SK-N-SH treated with all-trans-retinoic acid at 6 μM for 48 hours (cell line): ENCODE measurements at regions not wholly inside any gene's neighbourhood (a gene's known extent, or its start where the extent isn't known, plus 50 kb on each side); places are given as distances from the start of the nearest gene placed in this dataset.

ENCODE experiments used
- ATAC-seq: fragments of 200-7000 bp; cut with Tn5 transposase; 3 replicates; pipeline ENCODE4 v1.9.1; 2020; ENCODE audit warnings: mild to moderate bottlenecking, moderate library complexity
- ARNTL ChIP-seq: fragments of 450-650 bp; formaldehyde crosslinking; IDR thresholded peaks from 2 replicates; pipeline ENCODE4 v1.5.0; 2020; ENCODE audit warnings: low read depth, mild to moderate bottlenecking, moderate library complexity, borderline replicate concordance
- BACH2 ChIP-seq: fragments of 250-450 bp; sonication (Bioruptor Pico); IDR thresholded peaks from 2 replicates; pipeline ENCODE4 v1.9.0; 2021; ENCODE audit warnings: mild to moderate bottlenecking, borderline replicate concordance
- CSDC2 ChIP-seq: fragments of 250-450 bp; sonication (Bioruptor Pico); IDR thresholded peaks from 2 replicates; pipeline ENCODE4 v1.5.0; 2020; ENCODE audit warnings: mild to moderate bottlenecking, moderate library complexity
- ESRRG ChIP-seq: fragments of 250-450 bp; sonication (Bioruptor Pico); IDR thresholded peaks from 2 replicates; pipeline ENCODE4 v1.6.1; 2021; ENCODE audit warnings: mild to moderate bottlenecking
- GLIS3 ChIP-seq: fragments of 250-450 bp; sonication (Bioruptor Pico); IDR thresholded peaks from 2 replicates; pipeline ENCODE4 v1.5.0; 2020; ENCODE audit warnings: mild to moderate bottlenecking, moderate library complexity
- ISL1 ChIP-seq: fragments of 250-450 bp; sonication (Bioruptor Pico); IDR thresholded peaks from 2 replicates; pipeline ENCODE4 v2.1.2; 2022; ENCODE audit warnings: mild to moderate bottlenecking, moderate library complexity
- OSR1 ChIP-seq: fragments of 250-450 bp; sonication (Bioruptor Pico); IDR thresholded peaks from 2 replicates; pipeline ENCODE4 v1.8.0; 2022; ENCODE audit warnings: moderate library complexity, mild to moderate bottlenecking, inconsistent platforms
- PPARA ChIP-seq: fragments of 250-450 bp; sonication (Bioruptor Pico); IDR thresholded peaks from 2 replicates; pipeline ENCODE4 v1.5.0; 2020; ENCODE audit warnings: mild to moderate bottlenecking, borderline replicate concordance
- RARB ChIP-seq: fragments of 250-450 bp; sonication (Bioruptor Pico); IDR thresholded peaks from 2 replicates; pipeline ENCODE4 v1.8.0; 2021; ENCODE audit warnings: mild to moderate bottlenecking, moderate library complexity
- SNAI2 ChIP-seq: fragments of 250-450 bp; sonication (Bioruptor Pico); IDR thresholded peaks from 2 replicates; pipeline ENCODE4 v1.5.0; 2020; ENCODE audit warnings: mild to moderate bottlenecking, moderate library complexity
- TCF4 ChIP-seq: fragments of 250-450 bp; sonication (Bioruptor Pico); IDR thresholded peaks from 2 replicates; pipeline ENCODE4 v1.8.0; 2021; ENCODE audit warnings: mild to moderate bottlenecking, moderate library complexity, borderline replicate concordance
- TOX ChIP-seq: fragments of 250-450 bp; sonication (Bioruptor Pico); IDR thresholded peaks from 2 replicates; pipeline ENCODE4 v1.8.0; 2021; ENCODE audit warnings: mild to moderate bottlenecking, moderate library complexity, borderline replicate concordance
- ZC3H10 ChIP-seq: fragments of 250-450 bp; sonication (Bioruptor Pico); IDR thresholded peaks from 2 replicates; pipeline ENCODE4 v1.5.1; 2021; ENCODE audit warnings: mild to moderate bottlenecking, moderate library complexity
- ZFP3 ChIP-seq: fragments of 250-450 bp; sonication (Bioruptor Pico); IDR thresholded peaks from 2 replicates; pipeline ENCODE4 v1.5.0; 2020; ENCODE audit warnings: mild to moderate bottlenecking, moderate library complexity
- ZNF565 ChIP-seq: fragments of 450-650 bp; formaldehyde crosslinking; conservative IDR thresholded peaks from 2 replicates; pipeline ENCODE4 v1.5.0; 2020; ENCODE audit warnings: low read depth, mild to moderate bottlenecking, moderate library complexity
- ZNF70 ChIP-seq: fragments of 450-650 bp; formaldehyde crosslinking; IDR thresholded peaks from 2 replicates; pipeline ENCODE4 v1.5.0; 2020; ENCODE audit warnings: mild to moderate bottlenecking, moderate library complexity
- ZNF8 ChIP-seq: fragments of 450-650 bp; formaldehyde crosslinking; IDR thresholded peaks from 2 replicates; pipeline ENCODE4 v1.5.0; 2020; ENCODE audit warnings: mild to moderate bottlenecking, moderate library complexity
- TF ChIP-seq, protein P1 (sequence below): fragments of 250-450 bp; sonication (Bioruptor Pico); IDR thresholded peaks from 2 replicates; pipeline ENCODE4 v1.8.0; 2021; ENCODE audit warnings: low read depth, mild to moderate bottlenecking, moderate library complexity, borderline replicate concordance
- TF ChIP-seq, protein P2 (sequence below): fragments of 250-450 bp; sonication (Bioruptor Pico); IDR thresholded peaks from 2 replicates; pipeline ENCODE4 v1.5.1; 2021; ENCODE audit warnings: mild to moderate bottlenecking, moderate library complexity
- TF ChIP-seq, protein P3 (sequence below): fragments of 250-450 bp; sonication (Bioruptor Pico); IDR thresholded peaks from 2 replicates; pipeline ENCODE4 v1.5.0; 2020; ENCODE audit warnings: mild to moderate bottlenecking, moderate library complexity
- TF ChIP-seq, protein P4 (sequence below): fragments of 250-450 bp; sonication (Bioruptor Pico); IDR thresholded peaks from 2 replicates; pipeline ENCODE4 v1.8.0; 2020; ENCODE audit warnings: mild to moderate bottlenecking, moderate library complexity, borderline replicate concordance
- TF ChIP-seq, protein P5 (sequence below): fragments of 250-450 bp; sonication (Bioruptor Pico); IDR thresholded peaks from 2 replicates; pipeline ENCODE4 v1.5.1; 2020; ENCODE audit warnings: low read depth, mild to moderate bottlenecking, moderate library complexity

GRCh38 chr10:128295003-128295402 is 168.8 kb upstream of the MKI67 start:
- no peak for TF ChIP-seq ZNF565
- TF ChIP-seq BACH2 (CRISPR knock-in tag) = no peak
- no peak for TF ChIP-seq RARB (CRISPR knock-in tag)
- TF ChIP-seq, protein P1, sequence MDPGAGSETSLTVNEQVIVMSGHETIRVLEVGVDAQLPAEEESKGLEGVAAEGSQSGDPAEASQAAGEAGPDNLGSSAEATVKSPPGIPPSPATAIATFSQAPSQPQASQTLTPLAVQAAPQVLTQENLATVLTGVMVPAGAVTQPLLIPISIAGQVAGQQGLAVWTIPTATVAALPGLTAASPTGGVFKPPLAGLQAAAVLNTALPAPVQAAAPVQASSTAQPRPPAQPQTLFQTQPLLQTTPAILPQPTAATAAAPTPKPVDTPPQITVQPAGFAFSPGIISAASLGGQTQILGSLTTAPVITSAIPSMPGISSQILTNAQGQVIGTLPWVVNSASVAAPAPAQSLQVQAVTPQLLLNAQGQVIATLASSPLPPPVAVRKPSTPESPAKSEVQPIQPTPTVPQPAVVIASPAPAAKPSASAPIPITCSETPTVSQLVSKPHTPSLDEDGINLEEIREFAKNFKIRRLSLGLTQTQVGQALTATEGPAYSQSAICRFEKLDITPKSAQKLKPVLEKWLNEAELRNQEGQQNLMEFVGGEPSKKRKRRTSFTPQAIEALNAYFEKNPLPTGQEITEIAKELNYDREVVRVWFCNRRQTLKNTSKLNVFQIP (CRISPR knock-in tag) = no peak
- TF ChIP-seq, protein P2, sequence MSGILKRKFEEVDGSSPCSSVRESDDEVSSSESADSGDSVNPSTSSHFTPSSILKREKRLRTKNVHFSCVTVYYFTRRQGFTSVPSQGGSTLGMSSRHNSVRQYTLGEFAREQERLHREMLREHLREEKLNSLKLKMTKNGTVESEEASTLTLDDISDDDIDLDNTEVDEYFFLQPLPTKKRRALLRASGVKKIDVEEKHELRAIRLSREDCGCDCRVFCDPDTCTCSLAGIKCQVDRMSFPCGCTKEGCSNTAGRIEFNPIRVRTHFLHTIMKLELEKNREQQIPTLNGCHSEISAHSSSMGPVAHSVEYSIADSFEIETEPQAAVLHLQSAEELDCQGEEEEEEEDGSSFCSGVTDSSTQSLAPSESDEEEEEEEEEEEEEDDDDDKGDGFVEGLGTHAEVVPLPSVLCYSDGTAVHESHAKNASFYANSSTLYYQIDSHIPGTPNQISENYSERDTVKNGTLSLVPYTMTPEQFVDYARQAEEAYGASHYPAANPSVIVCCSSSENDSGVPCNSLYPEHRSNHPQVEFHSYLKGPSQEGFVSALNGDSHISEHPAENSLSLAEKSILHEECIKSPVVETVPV (CRISPR knock-in tag) = no peak
- TF ChIP-seq CSDC2 (CRISPR knock-in tag) = no peak
- no peak for TF ChIP-seq TCF4
- TF ChIP-seq ZFP3 (CRISPR knock-in tag) = no peak
- TF ChIP-seq, all 23 proteins: peak for 0
- no peak for ATAC-seq

DNA sequence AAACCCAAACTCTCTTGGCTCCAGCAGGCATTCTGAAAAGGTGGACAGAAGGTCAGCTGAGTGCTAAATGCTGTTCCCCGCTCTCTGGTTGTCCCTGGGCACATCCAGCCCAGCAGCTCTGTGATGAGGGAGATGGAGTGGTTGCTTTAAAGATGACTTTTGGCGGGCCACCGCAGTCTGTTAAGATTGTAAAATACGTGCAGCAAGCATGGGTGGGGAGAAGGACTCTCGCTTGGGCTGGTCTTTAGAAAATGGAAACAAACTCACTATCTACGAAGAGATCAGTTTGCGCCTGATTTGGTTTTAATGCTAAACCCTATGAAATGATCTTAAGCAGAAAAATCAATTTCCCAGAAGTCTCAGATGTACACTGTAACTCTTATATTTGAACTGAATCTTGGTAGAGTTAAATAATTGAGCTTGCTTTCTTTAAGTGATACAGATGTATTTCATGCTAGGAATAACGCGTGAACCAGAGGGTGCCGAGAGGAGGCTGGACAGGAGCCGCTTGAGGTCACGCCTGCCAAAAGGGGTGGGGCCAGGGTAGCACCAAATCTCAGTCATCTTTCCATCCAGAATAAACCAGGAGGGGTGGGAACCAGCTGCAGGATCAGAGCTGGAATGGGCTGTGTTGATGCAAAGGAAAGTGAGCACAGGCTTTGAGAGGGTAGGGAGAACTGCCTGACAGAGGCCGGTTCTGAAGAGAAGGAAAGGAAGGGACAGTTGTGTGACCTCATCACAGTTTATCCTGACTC is 170.2 kb upstream of the MKI67 start:
- ATAC-seq = no peak
- no peak for TF ChIP-seq GLIS3 (CRISPR knock-in tag)
- no peak for TF ChIP-seq ZFP3 (CRISPR knock-in tag)
- no peak for TF ChIP-seq SNAI2 (CRISPR knock-in tag)
- TF ChIP-seq, all 23 proteins: peak for 0

- no peak for ATAC-seq
- TF ChIP-seq ESRRG (no peak), SNAI2 (CRISPR knock-in tag) (no peak), CSDC2 (CRISPR knock-in tag) (no peak), ZNF8 (CRISPR knock-in tag) (no peak), ZNF70 (CRISPR knock-in tag) (no peak), ISL1 (CRISPR knock-in tag) (no peak), ARNTL (no peak), RARB (CRISPR knock-in tag) (no peak), TCF4 (no peak)
- TF ChIP-seq, protein P2 (CRISPR knock-in tag) = no peak
Measured at GRCh38 chr10:128297709-128298378, 171.6 kb upstream of the MKI67 start.

DNA sequence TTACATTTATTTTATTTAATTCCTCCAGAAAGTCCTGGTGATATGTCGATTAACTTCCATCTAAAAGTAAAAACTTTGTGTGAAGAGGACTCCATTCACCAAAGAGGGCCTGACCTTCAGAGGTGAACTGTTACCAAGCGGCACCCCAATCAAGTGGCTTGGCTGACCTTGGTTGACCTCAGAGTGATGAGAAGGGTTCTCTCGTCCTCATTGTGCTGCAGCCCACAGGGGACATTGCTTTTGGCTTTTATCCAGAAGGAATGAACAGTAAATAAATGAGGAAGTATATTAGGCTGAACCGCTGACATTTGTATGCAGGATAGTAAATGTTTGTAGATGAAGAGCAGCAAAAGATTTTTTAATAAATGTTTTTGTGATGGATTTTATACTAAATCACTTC is 172.4 kb upstream of the MKI67 start:
- ATAC-seq = no peak
- TF ChIP-seq OSR1 (CRISPR knock-in tag) = no peak
- TF ChIP-seq BACH2 (CRISPR knock-in tag) = no peak
- no peak for TF ChIP-seq ZC3H10
- no peak for TF ChIP-seq TOX (CRISPR knock-in tag)
- no peak for TF ChIP-seq ZNF70 (CRISPR knock-in tag)
- TF ChIP-seq, protein P3, sequence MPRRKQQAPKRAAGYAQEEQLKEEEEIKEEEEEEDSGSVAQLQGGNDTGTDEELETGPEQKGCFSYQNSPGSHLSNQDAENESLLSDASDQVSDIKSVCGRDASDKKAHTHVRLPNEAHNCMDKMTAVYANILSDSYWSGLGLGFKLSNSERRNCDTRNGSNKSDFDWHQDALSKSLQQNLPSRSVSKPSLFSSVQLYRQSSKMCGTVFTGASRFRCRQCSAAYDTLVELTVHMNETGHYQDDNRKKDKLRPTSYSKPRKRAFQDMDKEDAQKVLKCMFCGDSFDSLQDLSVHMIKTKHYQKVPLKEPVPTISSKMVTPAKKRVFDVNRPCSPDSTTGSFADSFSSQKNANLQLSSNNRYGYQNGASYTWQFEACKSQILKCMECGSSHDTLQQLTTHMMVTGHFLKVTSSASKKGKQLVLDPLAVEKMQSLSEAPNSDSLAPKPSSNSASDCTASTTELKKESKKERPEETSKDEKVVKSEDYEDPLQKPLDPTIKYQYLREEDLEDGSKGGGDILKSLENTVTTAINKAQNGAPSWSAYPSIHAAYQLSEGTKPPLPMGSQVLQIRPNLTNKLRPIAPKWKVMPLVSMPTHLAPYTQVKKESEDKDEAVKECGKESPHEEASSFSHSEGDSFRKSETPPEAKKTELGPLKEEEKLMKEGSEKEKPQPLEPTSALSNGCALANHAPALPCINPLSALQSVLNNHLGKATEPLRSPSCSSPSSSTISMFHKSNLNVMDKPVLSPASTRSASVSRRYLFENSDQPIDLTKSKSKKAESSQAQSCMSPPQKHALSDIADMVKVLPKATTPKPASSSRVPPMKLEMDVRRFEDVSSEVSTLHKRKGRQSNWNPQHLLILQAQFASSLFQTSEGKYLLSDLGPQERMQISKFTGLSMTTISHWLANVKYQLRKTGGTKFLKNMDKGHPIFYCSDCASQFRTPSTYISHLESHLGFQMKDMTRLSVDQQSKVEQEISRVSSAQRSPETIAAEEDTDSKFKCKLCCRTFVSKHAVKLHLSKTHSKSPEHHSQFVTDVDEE = no peak
- TF ChIP-seq GLIS3 (CRISPR knock-in tag) = no peak
- TF ChIP-seq SNAI2 (CRISPR knock-in tag) = no peak
- no peak for TF ChIP-seq ARNTL
- TF ChIP-seq, protein P4, sequence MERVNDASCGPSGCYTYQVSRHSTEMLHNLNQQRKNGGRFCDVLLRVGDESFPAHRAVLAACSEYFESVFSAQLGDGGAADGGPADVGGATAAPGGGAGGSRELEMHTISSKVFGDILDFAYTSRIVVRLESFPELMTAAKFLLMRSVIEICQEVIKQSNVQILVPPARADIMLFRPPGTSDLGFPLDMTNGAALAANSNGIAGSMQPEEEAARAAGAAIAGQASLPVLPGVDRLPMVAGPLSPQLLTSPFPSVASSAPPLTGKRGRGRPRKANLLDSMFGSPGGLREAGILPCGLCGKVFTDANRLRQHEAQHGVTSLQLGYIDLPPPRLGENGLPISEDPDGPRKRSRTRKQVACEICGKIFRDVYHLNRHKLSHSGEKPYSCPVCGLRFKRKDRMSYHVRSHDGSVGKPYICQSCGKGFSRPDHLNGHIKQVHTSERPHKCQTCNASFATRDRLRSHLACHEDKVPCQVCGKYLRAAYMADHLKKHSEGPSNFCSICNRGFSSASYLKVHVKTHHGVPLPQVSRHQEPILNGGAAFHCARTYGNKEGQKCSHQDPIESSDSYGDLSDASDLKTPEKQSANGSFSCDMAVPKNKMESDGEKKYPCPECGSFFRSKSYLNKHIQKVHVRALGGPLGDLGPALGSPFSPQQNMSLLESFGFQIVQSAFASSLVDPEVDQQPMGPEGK (CRISPR knock-in tag) = no peak
- no peak for TF ChIP-seq ZNF8 (CRISPR knock-in tag)
- TF ChIP-seq TCF4 = no peak
- TF ChIP-seq PPARA (CRISPR knock-in tag) = no peak
- TF ChIP-seq ZFP3 (CRISPR knock-in tag) = no peak
- TF ChIP-seq, protein P5, sequence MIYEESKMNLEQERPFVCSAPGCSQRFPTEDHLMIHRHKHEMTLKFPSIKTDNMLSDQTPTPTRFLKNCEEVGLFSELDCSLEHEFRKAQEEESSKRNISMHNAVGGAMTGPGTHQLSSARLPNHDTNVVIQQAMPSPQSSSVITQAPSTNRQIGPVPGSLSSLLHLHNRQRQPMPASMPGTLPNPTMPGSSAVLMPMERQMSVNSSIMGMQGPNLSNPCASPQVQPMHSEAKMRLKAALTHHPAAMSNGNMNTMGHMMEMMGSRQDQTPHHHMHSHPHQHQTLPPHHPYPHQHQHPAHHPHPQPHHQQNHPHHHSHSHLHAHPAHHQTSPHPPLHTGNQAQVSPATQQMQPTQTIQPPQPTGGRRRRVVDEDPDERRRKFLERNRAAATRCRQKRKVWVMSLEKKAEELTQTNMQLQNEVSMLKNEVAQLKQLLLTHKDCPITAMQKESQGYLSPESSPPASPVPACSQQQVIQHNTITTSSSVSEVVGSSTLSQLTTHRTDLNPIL (CRISPR knock-in tag) = no peak
- no peak for TF ChIP-seq ZNF565
- TF ChIP-seq, protein P2 (CRISPR knock-in tag) = no peak
